GM21723 (cell line): ENCODE measurements at regions not wholly inside any gene's neighbourhood (a gene's known extent, or its start where the extent isn't known, plus 50 kb on each side); places are given as distances from the start of the nearest gene placed in this dataset.

ENCODE experiments used
- ATAC-seq: cut with Tn5 transposase; IDR thresholded peaks from one replicate; pipeline ENCODE4 v1.9.1; 2021; ENCODE audit warnings: mild to moderate bottlenecking, moderate library complexity; ENCODE audit not compliant: unreplicated experiment

DNA sequence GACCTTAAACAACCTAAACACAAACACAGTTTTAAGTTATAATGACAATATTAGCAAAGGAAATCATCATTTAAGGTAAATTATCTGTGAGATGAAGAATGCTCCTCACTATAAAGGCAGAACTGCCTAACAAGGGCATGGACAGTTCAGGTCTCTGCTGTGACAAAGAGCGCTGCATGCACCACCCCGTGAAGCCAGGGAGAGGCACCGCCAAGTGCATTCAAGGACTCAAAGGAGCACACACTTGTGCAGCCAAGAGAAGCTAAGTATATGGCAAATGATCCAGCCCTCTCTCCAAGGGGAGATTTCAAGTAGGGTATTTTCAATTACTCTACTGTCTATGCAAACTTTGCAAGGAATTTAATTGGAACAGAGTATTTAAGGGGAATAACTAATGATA lies 126.0 kb downstream of the RAP2A start:
- ATAC-seq, result no peak

DNA sequence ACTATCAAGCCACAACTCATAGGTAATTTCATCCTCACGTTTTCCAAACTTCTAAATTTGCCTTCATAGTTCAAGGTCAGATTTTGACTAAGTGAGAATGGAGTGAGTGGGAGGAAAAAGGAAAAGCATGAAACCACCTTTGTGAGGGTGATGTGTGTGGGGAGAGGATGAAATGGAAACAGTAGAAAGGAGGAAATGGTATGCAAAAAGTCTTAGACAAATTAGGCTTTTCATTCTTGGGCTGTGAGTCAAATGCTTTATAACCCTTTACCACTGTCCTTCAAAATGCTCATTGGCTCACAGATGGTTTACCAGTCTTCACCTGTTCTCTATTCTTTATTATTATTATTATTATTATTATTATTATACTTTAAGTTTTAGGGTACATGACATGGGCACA lies 127.2 kb downstream of the RAP2A start:
- no peak for ATAC-seq

DNA sequence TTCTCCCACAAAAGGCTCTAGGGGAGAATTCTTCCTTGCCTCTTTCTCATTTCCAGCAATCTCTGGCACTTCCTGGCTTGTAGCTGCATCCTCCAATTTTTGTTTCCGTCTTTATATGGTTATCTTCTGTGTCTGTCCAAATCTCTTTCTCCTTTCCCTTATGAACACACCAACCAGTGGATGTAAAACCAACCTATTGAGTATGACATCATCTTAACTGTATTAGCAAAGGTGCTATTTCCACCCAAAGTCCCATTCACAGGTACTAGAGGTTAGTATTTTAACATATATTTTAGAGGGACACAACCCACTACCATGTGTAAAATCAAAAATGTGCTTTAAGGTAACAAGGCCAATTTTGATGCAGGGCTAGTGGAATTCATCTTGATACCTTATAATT lies 129.0 kb downstream of the RAP2A start:
- ATAC-seq, result no peak

DNA sequence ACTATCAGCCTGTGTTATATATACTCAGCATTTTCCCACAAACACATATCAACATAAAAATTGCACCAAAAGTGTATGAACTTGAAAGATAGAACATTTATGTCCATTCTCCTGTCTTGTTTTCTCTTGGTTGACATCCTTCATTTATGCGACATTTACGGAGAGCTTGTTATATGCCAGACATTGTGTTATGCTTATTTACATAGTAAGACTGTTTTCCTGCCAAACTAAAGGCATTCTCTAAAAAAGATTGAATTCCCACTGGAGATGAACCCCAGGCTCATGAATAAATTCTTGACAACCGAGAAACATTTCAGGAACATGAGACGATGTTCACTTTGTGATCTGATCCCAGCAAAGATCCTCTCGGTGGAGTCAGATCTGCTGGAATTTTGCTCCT lies 131.0 kb downstream of the RAP2A start:
- ATAC-seq, result no peak

DNA sequence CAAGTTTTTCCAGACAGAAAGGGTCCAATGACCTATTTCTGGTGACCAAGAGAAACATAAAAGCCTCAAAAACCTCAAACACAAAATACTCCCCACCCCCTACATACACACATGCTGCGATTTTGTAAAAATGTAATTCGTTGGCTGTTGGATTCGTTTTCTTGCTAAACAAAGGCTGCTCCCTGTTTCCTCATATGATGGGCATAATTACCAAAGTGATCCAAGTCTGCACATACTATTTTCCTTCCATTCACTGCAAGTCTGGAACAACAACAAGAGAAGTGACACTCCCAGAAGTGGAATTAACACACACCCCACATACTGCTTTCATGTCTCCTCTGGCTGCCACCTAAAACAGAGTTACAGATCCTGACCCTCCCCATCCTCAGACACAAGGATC lies 131.9 kb downstream of the RAP2A start:
- no peak for ATAC-seq

DNA sequence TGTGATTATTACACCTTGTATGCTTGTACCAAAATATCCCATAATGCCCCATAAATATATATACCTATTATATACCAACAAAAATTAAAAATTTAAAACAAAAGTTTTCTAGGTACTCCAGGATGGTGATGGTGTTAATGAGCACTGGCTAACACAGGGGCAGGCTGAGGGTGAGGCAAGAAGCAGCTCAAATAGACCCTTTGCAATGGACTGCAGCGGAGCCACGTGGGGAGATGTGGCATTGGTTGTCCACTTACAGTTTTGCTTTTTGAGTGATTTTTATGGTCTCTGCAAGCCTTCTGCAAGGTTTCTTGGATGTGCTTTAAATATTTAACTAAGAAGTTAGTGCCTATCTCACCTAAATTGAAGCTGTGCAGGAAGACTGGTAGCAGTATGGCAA lies 132.9 kb downstream of the RAP2A start:
- ATAC-seq, result no peak

DNA sequence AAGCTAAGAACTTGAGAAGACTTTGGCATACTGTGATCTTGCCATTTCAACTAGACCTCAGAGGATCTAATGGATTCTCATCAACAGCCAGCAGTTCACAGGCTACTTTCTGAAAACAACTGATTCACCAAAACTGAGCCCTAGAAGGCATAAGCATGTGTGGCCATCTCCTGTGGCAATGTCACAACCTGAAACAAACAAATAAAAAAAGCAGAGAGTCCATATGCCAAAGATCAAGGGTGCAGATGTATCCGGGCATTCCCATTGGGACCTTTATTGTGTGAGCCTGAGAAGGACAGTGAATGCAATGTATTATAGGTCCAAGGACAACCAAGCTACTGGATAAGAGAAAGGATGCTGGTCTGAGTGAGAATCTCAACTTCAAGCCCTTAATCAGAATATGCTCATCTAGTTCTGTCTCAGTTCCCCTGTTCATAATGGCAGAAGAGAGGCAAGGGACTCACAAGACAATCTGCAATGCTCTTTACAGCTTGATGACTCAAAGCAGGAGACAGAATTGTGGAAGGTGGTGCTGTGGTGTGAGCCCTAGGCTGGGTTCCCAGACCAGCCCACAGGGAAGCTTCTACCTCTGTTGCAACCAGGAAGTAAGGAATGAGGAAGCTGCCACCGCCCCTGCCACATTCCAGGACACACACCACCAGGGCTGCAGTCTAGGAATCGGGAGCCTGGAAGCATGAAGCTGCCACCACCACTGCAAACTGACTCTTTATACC lies 133.7 kb downstream of the RAP2A start:
- peak; percentile 94 for ATAC-seq

DNA sequence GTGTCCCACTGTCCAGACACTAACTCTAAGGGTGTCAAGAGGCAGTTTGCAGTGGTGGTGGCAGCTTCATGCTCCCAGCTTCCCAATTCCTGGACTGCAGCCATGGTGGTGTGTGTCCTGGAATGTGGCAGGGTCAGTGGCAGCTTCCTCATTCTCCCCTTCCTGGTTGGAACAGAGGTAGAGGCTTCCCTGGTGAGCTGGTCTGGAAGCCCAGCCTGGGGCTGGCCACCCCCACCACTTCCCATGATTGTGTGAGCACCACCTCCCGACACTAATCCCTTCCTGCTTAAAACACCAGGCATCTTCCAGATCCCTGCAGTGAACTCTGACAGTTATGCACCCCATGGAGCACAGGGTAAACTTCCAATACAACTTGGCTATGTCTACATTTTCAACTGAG lies 134.9 kb downstream of the RAP2A start:
- ATAC-seq, result no peak

DNA sequence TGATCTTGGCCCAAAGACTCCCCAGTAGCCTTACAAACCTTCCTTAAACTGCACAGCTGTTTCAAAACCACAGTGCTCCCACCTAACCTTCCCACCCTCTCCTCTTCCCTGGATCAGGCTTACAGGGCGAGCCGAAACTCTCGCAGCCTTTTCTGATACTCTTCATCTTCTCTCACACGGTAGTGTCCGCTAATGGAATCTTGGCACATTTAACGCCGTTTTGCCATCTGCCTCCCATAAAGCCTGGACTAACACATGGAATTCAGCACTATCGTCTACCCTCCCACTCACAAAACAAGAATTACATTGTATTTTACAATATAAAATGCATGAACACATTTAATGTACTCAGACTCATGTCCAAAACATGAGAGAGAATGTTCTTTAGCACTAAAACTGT lies 135.9 kb downstream of the RAP2A start:
- ATAC-seq, result no peak

DNA sequence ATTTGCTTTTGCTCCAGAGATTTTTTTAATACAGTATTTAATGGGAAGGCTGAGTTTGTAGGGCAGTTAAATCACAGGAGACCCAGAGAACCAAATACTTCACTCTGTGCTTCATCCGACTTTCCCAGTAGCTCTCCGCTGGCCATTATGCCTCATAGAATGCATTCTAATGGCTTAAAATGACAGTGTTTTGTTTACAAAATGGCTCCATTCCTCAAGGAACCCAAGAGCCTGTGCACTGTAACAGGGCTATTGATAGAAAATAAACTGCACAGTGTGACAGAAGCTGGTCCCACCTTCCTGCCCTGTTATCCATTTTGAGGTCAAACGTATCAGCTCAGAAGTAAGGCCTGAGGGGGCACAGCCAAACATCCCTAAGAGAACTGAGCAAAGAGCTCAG lies 136.5 kb downstream of the RAP2A start:
- no peak for ATAC-seq

DNA sequence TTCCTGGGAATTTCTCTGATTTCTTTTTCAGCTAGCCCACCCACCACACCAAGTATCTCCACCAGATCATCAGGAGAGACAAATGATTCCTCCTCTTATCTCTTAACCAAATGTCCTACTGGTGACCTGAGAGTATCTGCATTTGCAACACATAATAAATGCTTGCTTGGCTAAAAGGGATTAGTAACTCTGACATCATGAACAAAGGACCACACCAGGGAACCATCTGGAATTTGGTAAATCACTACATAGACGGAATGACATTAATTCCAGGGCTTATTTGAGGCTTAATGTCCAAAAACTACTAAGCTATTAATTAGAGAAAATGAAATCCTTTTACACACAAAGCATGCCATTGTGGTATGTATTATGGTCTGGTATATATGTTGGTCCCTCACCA lies 139.0 kb downstream of the RAP2A start:
- no peak for ATAC-seq

DNA sequence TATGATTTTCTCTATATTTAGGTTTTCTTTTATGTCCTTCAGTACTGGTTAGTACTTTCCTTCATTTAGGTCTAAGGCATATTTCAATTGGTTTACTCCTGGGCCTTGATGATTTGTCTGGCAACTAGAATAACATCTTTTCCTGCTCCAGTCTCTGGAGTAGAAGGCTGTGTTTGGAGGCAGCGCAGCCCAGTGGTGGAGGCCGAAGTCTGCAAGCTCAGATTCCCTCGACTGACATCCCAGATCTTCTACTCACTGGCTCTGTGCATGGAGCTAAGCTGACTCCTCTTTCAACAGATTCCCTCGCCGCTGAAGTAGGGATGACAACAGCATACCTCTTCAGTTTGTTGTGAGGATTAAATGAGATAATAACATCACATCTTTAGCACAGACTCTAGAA lies 141.0 kb downstream of the RAP2A start:
- no peak for ATAC-seq

DNA sequence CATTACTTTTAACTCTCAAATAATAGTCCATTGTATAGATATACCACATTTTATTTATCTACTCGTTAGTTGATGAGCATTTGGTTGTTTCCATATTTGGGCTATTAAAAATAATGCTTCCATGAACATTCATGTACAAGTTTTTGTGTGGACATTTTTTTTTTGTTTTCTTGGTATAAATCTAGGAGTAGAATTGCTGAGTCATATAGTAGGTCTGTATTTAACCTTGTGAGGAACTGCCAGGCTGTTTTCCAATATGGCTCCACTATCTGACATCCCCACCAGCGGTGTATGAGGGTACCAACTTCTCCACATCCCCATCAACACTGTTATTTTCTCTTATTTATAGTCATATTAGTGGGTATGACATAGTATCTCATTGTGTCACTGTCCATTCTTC lies 143.1 kb downstream of the RAP2A start:
- no peak for ATAC-seq

DNA sequence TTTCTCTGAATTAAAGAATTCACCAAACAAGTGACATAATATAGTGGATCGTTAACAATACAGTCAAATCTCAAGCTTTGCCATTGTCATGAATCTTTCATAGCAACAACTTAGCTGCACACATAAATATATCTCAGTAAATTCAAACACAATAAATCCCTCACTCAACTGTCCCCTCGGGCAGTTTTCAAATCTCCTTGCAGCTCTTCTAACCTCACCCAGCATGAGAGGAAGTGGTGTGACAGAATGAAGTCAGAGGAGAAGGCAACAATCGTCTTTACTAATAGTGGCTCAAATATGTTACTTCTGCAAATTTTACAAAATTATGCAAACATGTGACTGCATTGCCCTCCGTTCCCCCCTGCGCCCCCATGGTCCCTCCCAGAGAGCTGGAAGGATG lies 148.2 kb downstream of the RAP2A start:
- ATAC-seq, result no peak

DNA sequence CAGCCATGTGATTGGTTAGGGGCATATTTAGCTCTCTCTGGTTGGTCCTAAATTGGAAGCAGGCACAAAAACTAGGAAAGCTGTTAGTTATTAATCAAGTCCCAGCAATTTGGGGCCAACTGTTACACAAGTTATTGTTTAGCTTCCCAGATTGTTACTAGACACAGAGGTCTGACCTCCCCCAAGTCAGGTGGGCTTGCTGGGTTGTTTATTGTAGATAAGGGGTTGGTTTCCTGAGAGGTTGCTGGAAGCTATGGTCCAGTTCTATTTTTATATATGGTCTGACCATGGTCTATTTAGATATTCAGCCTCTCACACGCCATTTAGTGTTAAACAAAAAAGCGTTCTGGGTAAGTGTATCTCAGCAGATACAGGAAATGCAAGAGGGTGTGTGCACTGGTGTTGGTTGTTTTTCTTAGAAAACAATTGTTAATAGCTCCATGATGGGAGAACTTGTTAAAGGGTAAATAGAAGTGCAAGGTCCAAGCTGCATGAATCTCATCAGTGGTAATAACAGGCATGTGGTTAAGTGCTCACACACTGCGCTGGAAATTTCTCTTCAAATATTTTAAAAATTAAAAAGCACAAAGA lies 150.0 kb downstream of the RAP2A start:
- no peak for ATAC-seq

DNA sequence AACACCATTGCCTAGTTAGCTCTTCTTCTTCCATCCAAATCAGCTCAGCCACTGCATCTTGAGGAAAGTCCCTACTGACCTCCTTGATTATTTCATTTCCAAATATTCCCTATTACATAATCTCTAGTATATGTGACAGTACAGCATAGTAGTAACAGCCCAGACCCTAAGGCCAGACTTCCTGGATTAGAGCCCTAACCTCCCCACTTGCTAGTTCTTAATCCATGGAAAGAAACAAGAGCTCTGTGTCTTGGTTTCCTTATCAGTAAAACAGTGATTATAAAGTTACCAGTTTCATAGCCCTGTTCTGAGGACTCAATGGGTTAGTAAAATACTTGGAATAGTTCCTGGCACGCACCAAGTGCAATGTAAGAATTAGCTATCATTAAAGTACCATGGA lies 153.0 kb downstream of the RAP2A start:
- no peak for ATAC-seq

DNA sequence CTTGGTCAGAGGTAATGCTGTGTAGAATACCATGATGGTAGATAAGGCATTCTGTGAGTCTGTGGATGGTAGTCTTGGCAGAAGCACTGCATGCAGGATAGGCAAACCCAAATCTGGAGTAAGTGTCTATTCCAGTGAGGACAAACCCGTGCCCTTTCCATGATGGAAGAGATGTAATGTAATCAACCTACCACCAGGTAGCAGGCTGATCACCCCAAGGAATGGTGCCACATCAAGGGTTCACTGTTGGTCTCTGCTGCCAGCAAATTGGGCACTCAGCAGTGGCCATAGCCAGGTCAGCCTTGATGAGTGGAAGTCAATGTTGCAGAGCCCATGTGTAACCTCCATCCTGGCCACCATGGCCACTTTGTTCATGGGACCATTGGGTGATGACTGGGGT lies 155.0 kb downstream of the RAP2A start:
- no peak for ATAC-seq

DNA sequence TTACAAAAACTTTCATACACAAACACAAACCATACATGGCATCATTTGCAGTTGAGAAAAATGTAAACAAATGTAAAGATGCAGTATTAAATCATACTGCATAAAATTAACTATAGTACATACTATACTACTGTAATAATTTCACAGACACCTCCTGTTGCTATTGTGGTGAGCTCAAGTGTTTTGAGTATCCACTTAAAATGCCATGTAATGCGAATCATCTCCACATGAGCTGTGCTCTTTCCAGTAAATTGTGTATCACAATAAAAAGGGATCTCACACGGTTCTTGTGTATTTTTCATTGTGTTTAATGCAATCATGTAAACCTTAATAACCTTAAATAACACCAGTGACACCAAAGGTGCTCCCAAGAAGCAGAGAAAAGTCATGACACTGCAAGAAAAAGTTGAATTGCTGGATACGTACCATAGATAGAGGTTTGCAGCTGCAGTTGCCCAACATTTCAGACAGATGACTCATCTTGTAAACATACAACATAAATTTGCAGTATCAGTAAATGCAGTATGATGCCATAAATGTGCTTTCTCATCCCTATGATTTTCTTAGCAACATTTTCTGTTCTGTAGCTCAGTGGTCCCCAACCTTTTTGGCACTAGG lies 166.6 kb downstream of the RAP2A start:
- ATAC-seq, result no peak

DNA sequence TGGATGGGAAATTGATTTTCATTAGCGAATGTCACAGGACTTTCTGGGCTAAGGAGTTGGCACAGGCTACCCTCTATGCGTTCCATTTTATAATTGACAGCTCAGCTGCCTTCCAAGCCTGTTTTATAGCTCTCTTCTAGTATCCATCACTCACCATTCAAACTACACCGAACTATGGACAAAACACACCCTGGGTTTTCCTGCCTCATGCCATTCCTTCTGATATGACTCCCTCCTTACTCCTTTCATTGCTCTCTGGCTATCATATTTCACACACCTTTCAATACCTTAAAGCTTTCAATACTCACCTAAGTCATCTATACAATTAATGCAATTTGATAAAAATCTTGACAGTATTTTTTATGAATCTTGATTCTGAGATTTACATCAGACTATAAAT lies 181.3 kb downstream of the RAP2A start:
- ATAC-seq, result no peak

DNA sequence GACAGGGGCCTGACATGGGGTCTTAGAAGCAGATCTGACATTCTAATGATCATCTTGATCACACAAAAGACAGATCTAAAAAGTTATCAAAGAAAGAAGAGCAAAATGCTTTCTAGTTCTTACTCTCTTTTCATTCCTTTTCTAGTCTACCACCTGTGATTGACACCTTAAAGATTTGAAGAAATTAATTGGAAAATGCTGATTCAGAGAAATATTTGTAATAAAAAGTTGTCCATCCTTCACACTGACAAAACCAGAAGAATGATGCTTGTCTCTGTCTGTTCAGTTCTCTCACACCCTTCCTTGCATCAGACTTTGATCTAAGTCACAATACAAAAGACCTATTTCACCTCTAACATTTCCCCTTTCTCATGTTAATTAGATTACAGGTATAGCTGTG lies 182.4 kb downstream of the RAP2A start:
- no peak for ATAC-seq

DNA sequence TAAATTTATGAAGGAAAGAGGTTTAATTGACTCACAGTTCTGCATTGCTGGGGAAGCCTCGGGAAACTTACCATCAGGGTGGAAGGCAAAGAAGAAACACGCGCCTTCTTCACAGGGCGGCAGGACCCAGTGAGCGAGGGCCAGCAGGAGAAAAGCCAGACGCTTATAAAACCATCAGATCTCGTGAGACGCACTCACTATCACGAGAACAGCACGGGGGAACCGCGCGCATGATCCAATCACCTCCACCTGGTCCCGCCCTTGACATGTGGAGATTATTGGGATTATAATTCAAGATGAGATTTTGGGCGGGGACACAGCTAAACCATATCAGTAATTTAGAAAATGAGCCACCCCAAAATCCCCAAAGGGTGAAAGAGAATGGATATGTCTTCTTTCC lies 187.1 kb downstream of the RAP2A start:
- no peak for ATAC-seq

DNA sequence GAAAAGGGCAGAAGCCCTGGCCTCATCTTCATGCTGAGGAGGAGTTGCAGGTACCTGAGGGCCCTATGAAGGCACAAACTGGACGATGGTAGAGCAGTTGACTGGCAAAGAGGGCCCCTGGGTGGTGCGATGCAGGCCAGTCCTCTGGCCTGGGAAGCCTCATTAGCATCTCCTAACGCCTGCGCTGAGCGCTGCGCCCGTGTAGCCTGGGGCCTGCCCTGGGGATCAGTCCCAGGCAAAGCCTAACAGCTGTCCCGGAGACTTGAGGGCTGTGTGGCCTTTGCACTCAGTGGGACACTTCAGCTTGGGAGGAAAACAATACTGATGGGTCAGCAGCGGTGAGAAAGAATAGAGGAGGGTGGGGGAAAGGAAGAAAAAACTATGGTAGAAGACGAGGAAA lies 187.7 kb downstream of the RAP2A start:
- ATAC-seq, result no peak

DNA sequence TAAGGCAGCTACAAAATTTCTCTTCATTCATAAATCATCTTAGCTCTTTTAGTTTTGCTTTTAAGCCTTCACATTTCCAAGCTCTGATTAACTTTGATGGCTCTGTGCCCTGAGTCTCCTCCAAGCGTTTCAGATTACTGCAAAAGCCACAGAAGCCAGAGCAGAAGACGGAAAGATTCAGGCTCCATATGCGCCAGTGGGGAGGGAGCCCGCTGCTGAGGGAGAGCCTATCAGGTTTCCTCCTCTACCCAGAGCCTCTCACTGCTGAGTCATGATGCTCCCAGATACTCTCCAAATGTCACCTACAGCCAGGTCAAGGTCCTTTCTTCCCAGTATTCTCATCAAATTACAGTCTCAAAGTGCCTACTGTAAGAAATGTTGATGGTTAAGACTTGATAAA lies 193.6 kb downstream of the RAP2A start:
- ATAC-seq, result no peak
